ENCODE measurements at regions not wholly inside any gene's neighbourhood (a gene's known extent, or its start where the extent isn't known, plus 50 kb on each side); places are given as distances from the start of the nearest gene placed in this dataset.

GRCh38 chr10:100615908-100616307, 80.2 kb downstream of the HIF1AN start:
- no peak for TF ChIP-seq CTCF (IDR thresholded peaks at IDR 0.05)
- no peak for TF ChIP-seq POLR2A (IDR thresholded peaks at IDR 0.05)
- DNase-seq = no peak
- intact Hi-C loops (cut with DNase I; ENCODE audit: low total_unique reads) = no loop called here
- WGBS, 2 donors = 72 to 75% methylated on average over 5 of the region's 5 CpGs
- Histone ChIP-seq H3K27me3 (no peaks in the 10 kb centered on the region), H3K4me3 (no peak overlapping the region), H3K4me1 (no peaks in the 10 kb centered on the region), H3K36me3 (ENCODE audit: low read depth, missing control alignments) (no peaks in the 10 kb centered on the region), H3K27ac (no peak overlapping the region), H3K9me3 (no peaks in the 10 kb centered on the region)

GRCh38 chr10:100618091-100618615, 82.4 kb downstream of the HIF1AN start:
- Histone ChIP-seq H3K9me3 (no peaks in the 10 kb centered on the region), H3K4me1 (no peaks in the 10 kb centered on the region), H3K4me3 (no peak overlapping the region), H3K27ac (no peak overlapping the region), H3K27me3 (no peaks in the 10 kb centered on the region), H3K36me3 (ENCODE audit: low read depth, missing control alignments) (no peaks in the 10 kb centered on the region)
- DNase-seq = no peak
- TF ChIP-seq CTCF (IDR thresholded peaks at IDR 0.05) = no peak
- TF ChIP-seq POLR2A (IDR thresholded peaks at IDR 0.05) = no peak
- 83 to 84% methylated on average over 11 of the region's 11 CpGs for WGBS, 2 donors
- intact Hi-C loops (cut with DNase I; ENCODE audit: low total_unique reads) = no loop called here

- H3K27ac ChIP-seq = no peak overlapping the region
- WGBS, 2 donors = 76 to 92% methylated on average over 5 of the region's 5 CpGs
- TF ChIP-seq POLR2A (IDR thresholded peaks at IDR 0.05) (no peak), CTCF (IDR thresholded peaks at IDR 0.05) (no peak)
- no peak overlapping the region for H3K4me3 ChIP-seq
- H3K36me3 ChIP-seq (ENCODE audit: low read depth, missing control alignments) = no peaks in the 10 kb centered on the region
- intact Hi-C loops (cut with DNase I; ENCODE audit: low total_unique reads) = no loop called here
- H3K27me3 ChIP-seq = no peaks in the 10 kb centered on the region
- no peak for DNase-seq
- no peaks in the 10 kb centered on the region for H3K9me3 ChIP-seq
- no peaks in the 10 kb centered on the region for H3K4me1 ChIP-seq
These were observed 83.0 kb downstream of the HIF1AN start for GRCh38 chr10:100618632-100619255.

GRCh38 chr10:100620087-100620835, 84.5 kb downstream of the HIF1AN start:
- DNase-seq = no peak
- no peaks in the 10 kb centered on the region for H3K36me3 ChIP-seq (ENCODE audit: low read depth, missing control alignments)
- WGBS, 2 donors = 77 to 89% methylated on average over 4 to 6 of the region's 6 CpGs
- H3K27me3 ChIP-seq = no peaks in the 10 kb centered on the region
- intact Hi-C loops (cut with DNase I; ENCODE audit: low total_unique reads) = no loop called here
- H3K4me3 ChIP-seq = no peak overlapping the region
- H3K9me3 ChIP-seq = no peaks in the 10 kb centered on the region
- TF ChIP-seq CTCF (IDR thresholded peaks at IDR 0.05) (no peak), POLR2A (IDR thresholded peaks at IDR 0.05) (no peak)
- no peak overlapping the region for H3K27ac ChIP-seq
- no peaks in the 10 kb centered on the region for H3K4me1 ChIP-seq

Measured in testis (tissue), 2 donors.